T-helper 2 cell (primary cell): ENCODE measurements at regions not wholly inside any gene's neighbourhood (a gene's known extent, or its start where the extent isn't known, plus 50 kb on each side); places are given as distances from the start of the nearest gene placed in this dataset.

Source experiments
- DNase-seq, 5 experiments: peaks; one replicate each; pipeline versions ENCODE4 v3.0.0 to v3.0.0-alpha.2; 2012 to 2022

GRCh38 chr3:194267744-194268653 lies 83.1 kb downstream of the CPN2 start:
- DNase-seq = no peak

- no peak for DNase-seq
Measured at GRCh38 chr3:194268654-194269512, 82.2 kb downstream of the CPN2 start.

- no peak for DNase-seq
Measured at GRCh38 chr3:194269610-194270145, 81.5 kb downstream of the CPN2 start.

- no peak for DNase-seq
Measured at GRCh38 chr3:194270627-194271459, 80.3 kb downstream of the CPN2 start.

DNA sequence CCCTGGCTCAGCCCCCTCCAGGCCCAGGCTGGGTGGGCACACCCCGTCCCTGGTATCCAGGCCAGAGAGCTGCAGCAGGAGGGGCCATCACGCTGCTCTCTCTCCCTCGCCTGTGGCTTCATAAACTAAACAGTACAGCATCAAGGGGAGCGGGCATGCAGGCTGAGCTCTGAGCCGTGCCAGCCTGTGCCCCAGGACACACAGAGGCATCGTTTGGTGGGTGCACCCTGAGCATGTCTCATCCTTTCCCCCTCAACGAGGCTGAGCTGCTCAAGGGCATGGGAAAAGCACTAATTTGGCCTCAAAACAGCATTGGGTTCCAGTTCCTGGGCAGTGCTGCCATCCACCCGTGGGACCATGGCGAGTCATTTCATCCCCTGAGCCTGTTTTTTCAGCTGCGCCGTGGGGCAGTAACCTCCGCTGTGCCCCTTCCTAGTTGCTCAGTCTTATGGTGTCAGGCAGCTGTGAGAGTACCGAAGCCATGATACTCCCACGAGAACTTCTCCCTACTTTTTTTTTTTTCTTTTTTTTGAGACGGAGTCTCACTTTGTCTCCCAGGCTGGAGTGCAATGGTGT lies 79.6 kb downstream of the CPN2 start:
- DNase-seq = no peak

GRCh38 chr3:194272221-194272620 lies 78.9 kb downstream of the CPN2 start:
- no peak for DNase-seq

- no peak for DNase-seq
Measured at GRCh38 chr3:194272861-194273742, 78.0 kb downstream of the CPN2 start.

DNA sequence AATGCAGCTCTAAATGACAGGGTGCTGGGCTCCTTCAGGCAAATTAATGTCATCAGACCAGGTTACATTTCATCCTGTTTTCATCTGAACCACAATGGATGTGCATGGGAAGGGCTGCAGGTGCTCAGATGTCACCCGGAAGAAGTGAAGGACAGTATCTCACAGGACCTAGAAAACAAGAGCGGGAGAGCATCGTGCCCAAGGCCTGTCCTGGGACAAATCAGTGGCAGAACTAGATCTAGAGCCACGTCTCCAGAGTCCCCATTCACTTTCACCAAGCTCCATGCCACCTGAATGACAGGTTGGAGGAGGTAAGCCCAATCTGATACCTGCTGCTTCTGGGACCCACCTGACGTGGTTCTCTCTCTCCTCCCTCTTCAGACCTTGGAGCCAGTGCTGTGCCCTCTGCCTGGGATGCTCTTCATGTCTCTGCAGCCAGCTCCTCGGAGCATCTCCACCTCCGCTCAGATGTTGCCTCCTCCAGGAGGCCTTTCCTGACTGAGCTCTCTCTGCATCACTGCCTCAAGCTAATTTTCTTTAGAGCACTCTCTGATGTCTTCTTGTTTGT lies 77.3 kb downstream of the CPN2 start:
- no peak for DNase-seq

- no peak for DNase-seq
Measured at GRCh38 chr3:194274424-194275085, 76.6 kb downstream of the CPN2 start.

DNA sequence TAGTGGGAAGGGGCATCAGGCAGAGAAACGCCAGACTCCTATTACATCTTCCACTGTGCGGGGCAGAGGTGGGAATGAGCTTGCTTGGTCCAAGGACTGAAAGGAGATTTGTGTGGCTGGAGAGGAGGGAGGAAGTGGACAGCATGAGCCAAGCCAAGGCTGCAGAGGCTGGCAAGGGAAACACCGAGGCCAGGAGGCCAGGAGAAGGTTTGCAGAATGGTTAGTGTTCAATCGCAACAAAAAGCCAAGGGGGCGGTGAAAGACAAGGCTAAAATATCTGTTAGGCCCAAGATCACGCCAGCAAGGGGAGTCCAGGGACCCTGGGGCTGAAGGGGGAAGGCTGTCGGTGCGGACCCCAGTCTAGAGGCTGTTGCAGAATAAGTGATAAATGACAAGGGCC lies 75.8 kb downstream of the CPN2 start:
- no peak for DNase-seq

DNA sequence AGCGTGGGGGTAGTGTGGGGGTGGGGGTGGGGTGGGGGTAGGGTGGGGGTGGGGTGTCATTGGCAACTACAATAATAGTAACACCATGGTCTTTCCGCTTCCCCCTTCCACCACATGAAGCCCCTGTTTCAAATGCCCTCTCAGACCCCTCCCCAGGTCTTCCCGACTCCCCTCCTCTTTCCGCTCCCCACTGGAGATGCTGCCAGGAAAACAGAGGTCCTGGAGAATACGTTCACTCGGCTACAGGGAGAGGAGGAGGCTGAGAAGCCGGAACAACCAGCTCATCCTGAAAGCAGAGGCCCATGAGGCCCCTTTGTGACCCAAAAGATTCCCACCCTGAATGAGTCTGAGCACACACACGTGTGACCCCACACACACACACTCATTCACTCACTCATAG lies 75.4 kb downstream of the CPN2 start:
- no peak for DNase-seq

GRCh38 chr3:194276768-194277103 lies 74.4 kb downstream of the CPN2 start:
- DNase-seq = no peak

- DNase-seq = no peak
Measured at GRCh38 chr3:194277104-194277785, 73.9 kb downstream of the CPN2 start.

GRCh38 chr3:194277786-194278130 lies 73.4 kb downstream of the CPN2 start:
- DNase-seq = no peak

DNA sequence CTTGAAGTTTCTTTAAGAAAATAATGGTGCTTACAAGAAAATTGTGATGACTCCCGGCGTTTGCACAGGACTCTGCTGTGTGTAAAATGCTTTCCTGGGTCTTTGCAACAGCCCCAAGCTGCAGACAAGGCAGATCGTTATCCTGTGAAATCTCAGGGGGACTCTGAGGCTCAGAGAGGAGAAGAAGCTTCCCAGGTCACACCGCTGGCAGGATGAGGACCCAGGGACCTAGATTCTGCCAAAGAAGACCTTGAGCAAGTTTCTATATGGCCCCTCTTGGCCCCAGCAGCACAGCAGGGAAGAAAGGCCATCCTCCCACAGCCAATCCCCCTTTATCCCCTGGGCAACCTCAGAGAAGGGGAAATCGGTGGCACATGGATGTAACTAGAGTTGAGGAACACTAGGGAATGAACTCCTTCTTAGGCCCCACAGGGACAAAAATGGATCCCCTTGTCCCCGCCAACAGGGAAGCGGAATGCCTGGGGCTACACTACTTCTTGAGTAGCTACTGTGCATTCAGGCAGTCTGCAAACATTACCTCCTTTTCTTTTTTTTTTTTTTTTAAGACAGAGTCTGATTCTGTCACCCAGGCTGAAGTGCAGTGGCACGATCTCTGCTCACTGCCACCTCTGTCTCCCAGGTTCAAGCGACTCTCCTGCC lies 72.8 kb downstream of the CPN2 start:
- DNase-seq = no peak

- DNase-seq = no peak
Measured at GRCh38 chr3:194279101-194279500, 72.0 kb downstream of the CPN2 start.

GRCh38 chr3:194279701-194280360 lies 71.3 kb downstream of the CPN2 start:
- DNase-seq = no peak

DNA sequence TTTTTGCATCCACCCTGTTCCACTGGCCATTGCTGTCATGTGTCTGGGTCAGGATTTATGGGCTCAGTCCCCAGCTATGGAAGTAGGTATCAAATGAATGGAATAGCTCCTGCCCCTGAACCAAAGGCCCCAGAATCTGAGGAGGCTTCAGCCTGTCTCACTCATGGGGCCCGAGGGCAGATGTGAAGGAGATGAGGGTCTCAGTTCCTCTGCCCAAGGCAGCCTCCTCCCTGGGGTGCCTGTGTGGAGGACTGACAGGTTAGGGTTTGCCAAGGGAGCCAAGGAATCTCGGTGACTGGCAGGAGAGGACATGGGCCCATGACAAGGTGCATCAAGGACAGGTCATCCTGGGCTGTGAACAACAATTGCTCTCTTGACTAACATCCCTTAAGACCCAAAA lies 70.4 kb downstream of the CPN2 start:
- DNase-seq = no peak

GRCh38 chr3:194281306-194281705 lies 69.8 kb downstream of the CPN2 start:
- DNase-seq = no peak
